SU-DHL-6 (cell line): ENCODE measurements at regions not wholly inside any gene's neighbourhood (a gene's known extent, or its start where the extent isn't known, plus 50 kb on each side); places are given as distances from the start of the nearest gene placed in this dataset.
"Not testable (repeated sequence)": the region's sequence is repeated elsewhere in the genome, so short reads cannot be mapped to it uniquely, and the experiment has no call there.

Source experiments
- H2AFZ ChIP-seq: fragments of 200-600 bp; sonication (generic); 2 replicates; pipeline ENCODE4 v1.6.1; 2014; ENCODE audit warnings: low read depth, mild to moderate bottlenecking, moderate library complexity, mixed read lengths, antibody characterized with exemption, low read length; ENCODE audit not compliant: severe bottlenecking
- H3F3A ChIP-seq: fragments of 200-600 bp; shearing (Covaris generic); 2 replicates; pipeline ENCODE4 v1.6.0; 2016; ENCODE audit warnings: antibody characterized with exemption, mild to moderate bottlenecking; ENCODE audit not compliant: insufficient read depth
- H3K27ac ChIP-seq: fragments of 200-600 bp; sonication (generic); 2 replicates; pipeline ENCODE4 v1.5.1; 2016; ENCODE audit warnings: low read depth, mild to moderate bottlenecking, low read length, moderate library complexity, mixed read lengths
- H3K27me3 ChIP-seq: fragments of 200-600 bp; sonication (generic), shearing (Covaris generic); 2 replicates; pipeline ENCODE4 v1.6.0; 2014; ENCODE audit warnings: mild to moderate bottlenecking, low read length
- H3K36me3 ChIP-seq: fragments of 200-600 bp; sonication (generic); 2 replicates; pipeline ENCODE4 v1.6.1; 2014; ENCODE audit warnings: mild to moderate bottlenecking, low read length, mixed read lengths
- H3K4me2 ChIP-seq: fragments of 300-600, 200-600 bp; shearing (Covaris generic), sonication (generic); 2 replicates; pipeline ENCODE4 v1.6.0; 2014; ENCODE audit warnings: low read length, low read depth, mild to moderate bottlenecking; ENCODE audit not compliant: poor library complexity, severe bottlenecking
- H3K4me3 ChIP-seq: fragments of 200-600 bp; sonication (generic); 2 replicates; pipeline ENCODE4 v1.5.1; 2014; ENCODE audit warnings: antibody characterized with exemption, low read length, mild to moderate bottlenecking, mixed read lengths; ENCODE audit not compliant: insufficient read depth, poor library complexity, severe bottlenecking
- H3K79me2 ChIP-seq: fragments of 200-600 bp; sonication (generic); 2 replicates; pipeline ENCODE4 v1.6.1; 2014; ENCODE audit warnings: mild to moderate bottlenecking, low read length, moderate library complexity; ENCODE audit not compliant: insufficient read depth
- H3K9ac ChIP-seq: fragments of 200-600 bp; sonication (generic); 2 replicates; pipeline ENCODE4 v1.7.0; 2014; ENCODE audit warnings: mild to moderate bottlenecking, low read length
- H3K9me2 ChIP-seq: fragments of 200-600 bp; sonication (generic); replicated peaks from 2 replicates; pipeline ENCODE4 v1.6.1; 2014; ENCODE audit warnings: low read length; ENCODE audit not compliant: insufficient read depth
- H3K9me3 ChIP-seq: fragments of 200-600 bp; sonication (generic); 2 replicates; pipeline ENCODE4 v1.6.1; 2014; ENCODE audit warnings: low read length, mixed read lengths; ENCODE audit not compliant: insufficient read depth
- H4K20me1 ChIP-seq: fragments of 200-600 bp; sonication (generic); 2 replicates; pipeline ENCODE4 v1.6.1; 2014; ENCODE audit warnings: low read depth, mild to moderate bottlenecking, antibody characterized with exemption, low read length, moderate library complexity, mixed read lengths
- CTCF ChIP-seq: fragments of 200-600 bp; sonication (generic); IDR thresholded peaks from one replicate; pipeline ENCODE4 v1.5.1; 2017; ENCODE audit warnings: antibody characterized with exemption, mild to moderate bottlenecking, low read length, moderate library complexity; ENCODE audit not compliant: insufficient read depth, poor library complexity, severe bottlenecking
- EZH2phosphoT487 ChIP-seq: fragments of 200-600 bp; sonication (generic), shearing (Covaris generic); conservative IDR thresholded peaks from 2 replicates; pipeline ENCODE4 v1.6.1; 2018; ENCODE audit warnings: mild to moderate bottlenecking, antibody characterized with exemption, low read length, moderate library complexity, mixed read lengths

- Histone ChIP-seq H3K9me2 (no peaks in the 10 kb centered on the region), H3K9ac (no peak overlapping the region), H3K4me3 (no peak overlapping the region), H3K36me3 (no peaks in the 10 kb centered on the region), H3K27ac (no peak overlapping the region), H2AFZ (no peak overlapping the region), H3K79me2 (no peaks in the 10 kb centered on the region), H3F3A (no peaks in the 10 kb centered on the region), H4K20me1 (no peaks in the 10 kb centered on the region), H3K27me3 (no peaks in the 10 kb centered on the region), H3K9me3 (no peaks in the 10 kb centered on the region), H3K4me2 (no peak overlapping the region)
- TF ChIP-seq CTCF, result no peak
Measured at GRCh38 chr2:39583213-39583612, 82.5 kb upstream of the TMEM178A start.

GRCh38 chr2:39583781-39584180, 81.9 kb upstream of the TMEM178A start:
- no peak overlapping the region for H3K27ac ChIP-seq
- TF ChIP-seq CTCF (no peak), EZH2phosphoT487 (no peak)
- no peaks in the 10 kb centered on the region for H3F3A ChIP-seq
- no peaks in the 10 kb centered on the region for H4K20me1 ChIP-seq
- no peak overlapping the region for H3K4me2 ChIP-seq
- no peaks in the 10 kb centered on the region for H3K27me3 ChIP-seq
- H3K9me3 ChIP-seq, result no peaks in the 10 kb centered on the region
- no peak overlapping the region for H3K4me3 ChIP-seq
- no peaks in the 10 kb centered on the region for H3K9me2 ChIP-seq
- H3K79me2 ChIP-seq, result no peaks in the 10 kb centered on the region
- no peak overlapping the region for H3K9ac ChIP-seq
- H2AFZ ChIP-seq, result no peak overlapping the region
- H3K36me3 ChIP-seq, result no peaks in the 10 kb centered on the region

GRCh38 chr2:39584283-39584965, 81.3 kb upstream of the TMEM178A start:
- Histone ChIP-seq H3K9ac (no peak overlapping the region), H3K9me3 (no peaks in the 10 kb centered on the region), H3K4me2 (no peak overlapping the region), H3K27me3 (no peaks in the 10 kb centered on the region), H3F3A (no peaks in the 10 kb centered on the region), H3K27ac (no peak overlapping the region), H3K36me3 (no peaks in the 10 kb centered on the region), H2AFZ (no peak overlapping the region), H3K79me2 (no peaks in the 10 kb centered on the region), H4K20me1 (no peaks in the 10 kb centered on the region), H3K9me2 (no peaks in the 10 kb centered on the region), H3K4me3 (no peak overlapping the region)
- TF ChIP-seq EZH2phosphoT487 (no peak), CTCF (no peak)

- H3F3A ChIP-seq, H4K20me1 ChIP-seq, H3K9ac ChIP-seq, H3K9me2 ChIP-seq, H3K36me3 ChIP-seq, H3K27me3 ChIP-seq, H2AFZ ChIP-seq, H3K79me2 ChIP-seq, H3K27ac ChIP-seq, H3K4me2 ChIP-seq, H3K4me3 ChIP-seq, H3K9me3 ChIP-seq: not testable (repeated sequence)
Measured at GRCh38 chr2:39585531-39585930, 80.2 kb upstream of the TMEM178A start.
